SU-DHL-6 (cell line): ENCODE measurements at regions not wholly inside any gene's neighbourhood (a gene's known extent, or its start where the extent isn't known, plus 50 kb on each side); places are given as distances from the start of the nearest gene placed in this dataset.

Experiments used
- CTCF ChIP-seq: fragments of 200-600 bp; sonication (generic); IDR thresholded peaks from one replicate; pipeline ENCODE4 v1.5.1; 2017; ENCODE audit warnings: antibody characterized with exemption, mild to moderate bottlenecking, low read length, moderate library complexity; ENCODE audit not compliant: insufficient read depth, poor library complexity, severe bottlenecking
- EZH2phosphoT487 ChIP-seq: fragments of 200-600 bp; sonication (generic), shearing (Covaris generic); conservative IDR thresholded peaks from 2 replicates; pipeline ENCODE4 v1.6.1; 2018; ENCODE audit warnings: mild to moderate bottlenecking, antibody characterized with exemption, low read length, moderate library complexity, mixed read lengths

- TF ChIP-seq CTCF: no peak
- TF ChIP-seq EZH2phosphoT487: no peak
Measured at GRCh38 chr7:26995666-26996065, 100.1 kb downstream of the HOXA1 start.
